Mammary epithelial cell (primary cell): ENCODE measurements at regions not wholly inside any gene's neighbourhood (a gene's known extent, or its start where the extent isn't known, plus 50 kb on each side); places are given as distances from the start of the nearest gene placed in this dataset.

Experiments used
- EZH2 ChIP-seq: IDR thresholded peaks from 2 replicates; pipeline ENCODE4 v1.6.1; 2012; ENCODE audit warnings: low read length, inconsistent platforms, borderline replicate concordance
- TF ChIP-seq, protein P1 (sequence below), 2 donors: IDR thresholded peaks in 1 of 2; conservative IDR thresholded peaks in 1 of 2; 2 replicates each; pipeline ENCODE4 v1.5.1; 2011 to 2012; ENCODE audit warnings: inconsistent platforms in 2 of 2, low read length in 2 of 2, mild to moderate bottlenecking in 2 of 2, control low read depth in 1 of 2, low read depth in 1 of 2; ENCODE audit not compliant: insufficient read depth in 1 of 2; ENCODE audit errors: extremely low read depth in 1 of 2

DNA sequence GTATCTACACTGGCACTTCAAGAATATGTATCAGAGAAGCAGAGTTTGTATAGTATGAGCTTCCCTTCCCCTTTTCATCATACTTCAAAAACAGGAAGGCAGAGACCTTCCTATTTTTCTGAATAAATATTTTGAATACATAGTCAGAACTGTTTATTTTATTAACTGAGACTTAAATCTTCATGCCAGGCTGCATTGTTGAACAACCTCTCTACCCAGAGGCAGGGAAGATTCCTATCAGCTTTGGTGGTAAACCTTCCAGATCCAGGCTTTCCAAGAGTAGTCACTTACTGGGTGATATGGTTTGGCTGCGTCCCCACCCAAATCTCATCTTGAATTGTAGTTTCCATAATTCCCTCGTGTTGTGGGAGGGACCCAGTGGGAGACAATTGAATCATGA lies 217.4 kb upstream of the ATP11B start:
- TF ChIP-seq, protein P1, sequence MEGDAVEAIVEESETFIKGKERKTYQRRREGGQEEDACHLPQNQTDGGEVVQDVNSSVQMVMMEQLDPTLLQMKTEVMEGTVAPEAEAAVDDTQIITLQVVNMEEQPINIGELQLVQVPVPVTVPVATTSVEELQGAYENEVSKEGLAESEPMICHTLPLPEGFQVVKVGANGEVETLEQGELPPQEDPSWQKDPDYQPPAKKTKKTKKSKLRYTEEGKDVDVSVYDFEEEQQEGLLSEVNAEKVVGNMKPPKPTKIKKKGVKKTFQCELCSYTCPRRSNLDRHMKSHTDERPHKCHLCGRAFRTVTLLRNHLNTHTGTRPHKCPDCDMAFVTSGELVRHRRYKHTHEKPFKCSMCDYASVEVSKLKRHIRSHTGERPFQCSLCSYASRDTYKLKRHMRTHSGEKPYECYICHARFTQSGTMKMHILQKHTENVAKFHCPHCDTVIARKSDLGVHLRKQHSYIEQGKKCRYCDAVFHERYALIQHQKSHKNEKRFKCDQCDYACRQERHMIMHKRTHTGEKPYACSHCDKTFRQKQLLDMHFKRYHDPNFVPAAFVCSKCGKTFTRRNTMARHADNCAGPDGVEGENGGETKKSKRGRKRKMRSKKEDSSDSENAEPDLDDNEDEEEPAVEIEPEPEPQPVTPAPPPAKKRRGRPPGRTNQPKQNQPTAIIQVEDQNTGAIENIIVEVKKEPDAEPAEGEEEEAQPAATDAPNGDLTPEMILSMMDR (conservative IDR thresholded peaks at IDR 0.05 in 1 of 2, IDR thresholded peaks at IDR 0.05 in 1 of 2; ENCODE audit: extremely low read depth in 1 of 2, insufficient read depth in 1 of 2, low read depth in 1 of 2, low read length in 2 of 2) = no peak
- TF ChIP-seq EZH2 = no peak
